CD1c-positive myeloid dendritic cell (primary cell): ENCODE measurements at regions not wholly inside any gene's neighbourhood (a gene's known extent, or its start where the extent isn't known, plus 50 kb on each side); places are given as distances from the start of the nearest gene placed in this dataset.
"Not testable (repeated sequence)": the region's sequence is repeated elsewhere in the genome, so short reads cannot be mapped to it uniquely, and the experiment has no call there.

Source experiments
- DNase-seq: peaks from one replicate; pipeline ENCODE4 v3.0.0-alpha.2; 2016; ENCODE audit errors: extremely low spot score

DNA sequence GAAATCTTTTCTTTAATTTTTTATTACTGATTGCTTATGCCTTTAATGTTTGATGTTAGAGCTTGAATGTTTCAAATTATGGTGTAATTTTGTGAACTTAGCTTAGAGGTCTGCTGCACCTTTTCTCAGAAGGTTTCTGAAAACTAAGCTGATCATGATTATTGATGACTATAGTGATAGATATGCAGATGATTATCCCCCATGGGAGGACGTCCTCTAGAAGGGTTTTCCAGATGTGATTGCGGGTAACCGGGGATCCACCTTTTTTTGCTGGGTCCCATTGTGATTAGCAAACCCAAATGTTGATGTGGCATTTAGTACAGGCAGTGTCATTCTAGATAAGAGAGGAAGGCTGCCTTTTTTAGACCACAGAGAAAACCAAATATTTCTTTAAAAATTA, 272.9 kb downstream of the FBXO8 start:
- no peak for DNase-seq

DNA sequence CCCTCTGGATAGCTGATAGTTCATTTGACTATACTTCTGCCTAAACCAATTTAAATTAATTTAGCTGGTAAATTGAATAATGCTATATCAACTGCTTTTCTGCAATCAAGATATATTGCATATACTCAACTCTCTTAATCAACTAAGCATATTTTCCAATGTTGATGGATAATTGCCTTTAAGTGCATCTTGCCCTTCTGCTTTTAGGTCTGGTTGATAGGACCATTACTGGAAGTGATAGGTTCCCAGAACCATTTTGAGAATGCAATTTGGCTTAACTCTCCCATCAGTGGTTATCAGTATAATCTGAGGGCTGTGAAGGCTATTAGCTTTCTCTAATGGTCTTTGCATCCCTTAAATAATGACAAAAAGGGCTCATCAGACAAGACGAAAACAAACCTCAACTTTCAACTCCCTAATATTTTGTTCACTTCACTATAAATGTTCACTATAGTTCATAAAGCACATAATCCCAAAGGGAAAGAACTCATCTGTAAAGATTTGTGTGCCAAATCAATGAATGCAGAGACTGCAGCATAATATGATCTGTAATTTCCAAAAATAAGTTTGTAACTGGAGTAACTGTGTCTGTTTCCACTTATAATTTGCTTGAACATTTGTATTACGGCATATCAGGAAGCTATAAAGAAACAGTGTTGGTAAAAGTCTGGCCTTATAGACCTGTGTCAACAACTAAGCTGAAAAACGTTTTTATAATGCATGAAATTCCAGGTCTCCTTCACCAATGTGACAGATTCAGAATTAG, 273.6 kb downstream of the FBXO8 start:
- no peak for DNase-seq

DNA sequence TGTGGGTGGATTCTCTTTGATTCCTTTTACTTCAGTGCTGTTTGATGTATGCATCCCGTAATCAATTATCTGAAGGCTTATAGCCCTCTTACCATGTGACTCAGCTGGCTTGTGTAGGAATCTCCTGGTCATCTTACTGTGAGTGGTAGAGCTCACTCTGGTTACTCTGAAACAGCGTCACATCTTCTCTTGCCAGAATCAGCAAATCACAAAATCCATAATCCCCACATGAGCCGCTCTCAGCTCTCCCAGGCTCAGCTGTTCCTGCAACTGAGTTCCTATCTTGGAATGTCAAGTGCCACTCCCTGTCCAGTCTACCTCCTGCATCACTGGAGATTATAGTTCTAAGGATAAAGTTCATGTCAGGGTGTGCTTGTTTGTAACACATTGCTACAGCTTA, 278.0 kb downstream of the FBXO8 start:
- no peak for DNase-seq

- peak; percentile 42 for DNase-seq
Measured at GRCh38 chr4:173998471-173999144, 284.9 kb downstream of the FBXO8 start.

DNA sequence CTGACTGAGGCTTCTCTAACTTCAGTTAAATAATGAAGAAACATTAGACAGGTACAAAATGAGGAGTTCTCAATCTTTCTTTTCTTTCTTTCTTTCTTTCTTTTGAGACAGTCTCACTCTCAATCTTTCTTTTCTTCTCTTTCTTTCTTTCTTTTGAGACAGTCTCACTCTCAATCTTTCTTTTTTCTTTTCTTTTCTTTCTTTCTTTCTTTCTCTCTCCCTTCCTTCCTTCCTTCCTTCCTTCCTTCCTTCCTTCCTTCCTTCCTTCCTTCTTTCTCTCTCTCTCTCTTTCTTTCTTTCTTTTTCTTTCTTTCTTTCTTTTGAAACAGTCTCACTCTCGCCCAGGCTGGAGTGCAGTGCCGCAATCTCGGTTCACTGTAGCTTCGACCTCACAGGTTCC, 287.7 kb downstream of the FBXO8 start:
- not testable (repeated sequence) for DNase-seq

GRCh38 chr4:173991814-173992213, 291.7 kb downstream of the FBXO8 start:
- DNase-seq, result no peak

GRCh38 chr4:173991316-173991715, 292.2 kb downstream of the FBXO8 start:
- DNase-seq, result no peak

GRCh38 chr4:173990869-173991210, 292.6 kb downstream of the FBXO8 start:
- no peak for DNase-seq

DNA sequence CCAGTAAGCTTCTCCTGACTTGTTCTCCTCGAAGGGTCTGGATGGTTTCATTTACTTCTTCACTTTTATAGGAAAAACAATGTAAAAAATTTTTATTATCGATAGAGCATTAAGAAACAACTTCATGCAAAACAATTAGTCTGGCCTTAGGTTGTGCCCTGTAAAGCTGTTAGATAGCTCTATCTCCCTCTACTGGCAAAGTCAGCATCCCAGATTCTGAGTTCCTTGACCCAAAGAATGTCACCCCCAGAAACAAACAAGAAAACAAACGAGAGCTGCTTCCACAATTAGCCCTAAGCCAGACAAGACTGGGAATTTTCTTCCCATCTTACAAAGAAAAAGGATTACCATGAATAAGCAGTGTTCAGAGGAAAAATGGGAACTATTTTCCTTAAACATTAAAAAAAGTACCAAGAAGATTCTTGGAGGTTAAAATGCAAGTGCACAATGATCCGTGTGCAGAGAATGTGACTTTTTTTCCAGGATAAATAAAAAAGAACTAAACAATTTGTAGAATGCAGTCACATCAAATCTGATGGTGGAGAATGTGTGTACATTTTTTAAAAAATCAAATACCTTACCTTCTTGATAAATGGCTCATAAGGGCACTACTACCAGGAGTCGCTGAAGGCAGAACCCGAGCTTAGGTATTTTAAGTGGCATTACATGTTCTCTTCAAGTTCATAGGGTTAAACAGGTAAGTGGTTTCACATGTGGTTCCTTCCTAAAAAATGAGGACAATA, 293.2 kb downstream of the FBXO8 start:
- DNase-seq, result no peak

DNA sequence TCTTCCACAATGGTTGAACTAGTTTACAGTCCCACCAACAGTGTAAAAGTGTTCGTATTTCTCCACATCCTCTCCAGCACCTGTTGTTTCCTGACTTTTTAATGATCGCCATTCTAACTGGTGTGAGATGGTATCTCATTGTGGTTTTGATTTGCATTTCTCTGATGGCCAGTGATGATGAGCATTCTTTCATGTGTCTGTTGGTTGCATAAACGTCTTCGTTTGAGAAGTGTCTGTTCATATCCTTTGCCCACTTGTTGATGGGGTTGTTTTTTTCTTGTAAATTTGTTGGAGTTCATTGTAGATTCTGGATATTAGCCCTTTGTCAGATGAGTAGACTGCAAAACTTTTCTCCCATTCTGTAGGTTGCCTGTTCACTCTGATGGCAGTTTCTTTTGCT, 319.9 kb downstream of the FBXO8 start:
- not testable (repeated sequence) for DNase-seq

- DNase-seq, result no peak
Measured at GRCh38 chr4:173960398-173960797, 323.1 kb downstream of the FBXO8 start.

GRCh38 chr4:173958445-173958844, 325.0 kb downstream of the FBXO8 start:
- no peak for DNase-seq

DNA sequence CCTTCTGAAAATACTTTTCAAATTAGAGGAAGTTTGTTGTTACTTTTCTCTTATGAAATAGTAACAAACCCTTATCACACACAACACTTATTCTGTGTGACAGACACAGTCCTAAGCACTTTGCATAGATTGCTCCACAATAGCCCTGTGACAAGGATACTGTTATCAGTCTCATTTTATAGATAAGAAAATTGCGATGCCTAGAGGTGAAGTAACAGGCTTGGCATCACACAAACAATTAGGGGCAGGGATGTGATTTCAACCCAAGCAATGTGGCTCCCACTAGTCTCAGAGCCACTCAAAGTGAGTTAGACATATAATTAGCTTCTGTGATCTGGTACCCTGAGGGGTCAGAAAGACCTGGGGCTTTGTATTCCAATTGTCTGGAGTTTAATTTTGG, 339.9 kb downstream of the FBXO8 start:
- DNase-seq, result no peak

DNA sequence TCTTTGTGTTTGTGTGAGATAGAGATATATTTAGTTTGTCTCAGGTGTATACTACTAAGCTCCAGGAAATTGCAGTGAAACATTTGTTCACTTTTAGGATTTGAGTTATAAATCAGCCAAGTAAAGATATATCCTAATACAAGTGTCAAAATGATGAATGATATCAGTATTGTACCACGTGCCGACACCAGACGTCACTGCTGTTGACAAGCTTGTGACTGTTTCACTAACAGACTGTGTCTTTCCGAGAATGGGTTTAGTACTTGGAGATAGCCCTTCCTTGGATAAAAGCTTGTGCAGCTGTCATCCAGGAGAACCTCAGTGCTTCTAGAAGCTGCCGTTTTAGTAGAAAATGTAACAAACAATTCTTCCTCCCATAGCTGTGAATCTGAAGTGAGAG, 343.3 kb downstream of the FBXO8 start:
- no peak for DNase-seq

GRCh38 chr4:173937631-173938270, 345.7 kb downstream of the FBXO8 start:
- DNase-seq, result no peak

- no peak for DNase-seq
Measured at GRCh38 chr4:173936861-173937260, 346.6 kb downstream of the FBXO8 start.

DNA sequence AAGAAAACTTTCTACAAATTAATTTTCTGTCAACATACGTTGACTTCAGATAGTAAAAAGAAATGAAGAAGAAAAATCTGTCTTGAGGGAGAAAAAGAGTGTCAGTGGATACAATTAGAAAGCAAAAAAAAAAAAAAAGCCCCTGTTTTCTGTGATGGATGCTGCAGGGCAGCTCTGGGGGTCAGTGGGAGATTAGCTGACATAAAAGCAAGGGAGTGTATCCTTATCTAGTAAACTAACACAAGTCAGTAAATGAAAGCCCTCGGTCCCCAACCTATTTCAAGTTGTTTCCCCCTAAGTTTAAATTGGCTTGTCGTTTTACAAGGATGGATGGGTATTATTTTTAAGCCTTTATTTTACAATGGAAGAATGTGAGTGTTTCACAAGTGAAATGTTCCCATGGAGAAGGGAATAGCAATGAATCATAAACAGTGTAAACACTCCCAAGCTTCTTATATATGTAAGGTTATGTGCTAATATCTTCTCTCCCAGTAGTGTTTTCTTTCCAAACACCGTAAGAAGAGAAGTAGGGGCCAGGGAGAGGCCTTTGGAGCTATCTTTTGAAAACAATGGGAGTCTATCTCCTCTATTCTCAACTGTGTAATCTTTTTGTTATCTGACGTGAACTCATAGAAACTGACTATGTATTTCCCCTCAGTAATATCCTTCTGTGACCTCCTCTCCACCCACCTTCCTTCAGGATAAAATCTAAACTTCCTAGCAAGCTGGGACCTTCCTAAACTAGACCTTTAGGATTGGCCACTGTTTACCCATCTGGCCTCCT, 347.7 kb downstream of the FBXO8 start:
- DNase-seq, result no peak

DNA sequence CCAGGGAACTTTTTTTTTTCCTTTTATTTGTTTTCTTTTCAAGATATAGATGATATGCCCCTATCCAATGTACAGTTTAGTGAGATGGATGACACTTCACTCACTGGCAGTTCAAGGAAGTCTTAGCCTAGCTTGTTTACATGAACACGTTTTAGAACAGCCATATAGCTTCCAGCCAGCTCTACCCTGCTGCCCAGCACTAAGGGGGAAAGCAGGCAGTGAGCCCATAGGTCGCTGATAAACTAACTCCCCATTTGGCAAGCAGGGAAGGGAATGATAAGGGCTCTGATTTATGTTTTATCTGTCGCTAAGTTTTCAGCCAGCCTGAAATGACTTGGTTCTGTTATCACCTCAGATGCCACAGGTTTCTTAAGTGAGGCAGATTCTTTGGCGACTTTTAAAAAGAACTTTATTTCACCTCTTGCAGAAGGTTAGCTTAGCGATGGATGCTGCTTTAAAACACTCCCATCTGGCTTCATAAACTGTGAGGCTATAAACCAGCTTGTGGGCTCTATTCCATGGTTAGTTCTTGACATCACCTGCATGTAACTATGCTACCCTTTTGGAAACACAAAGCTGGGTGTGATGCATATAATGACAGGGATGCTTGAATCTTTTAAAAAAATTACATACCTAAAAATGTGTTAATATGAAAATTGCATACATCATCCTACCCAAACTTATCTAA, 348.4 kb downstream of the FBXO8 start:
- no peak for DNase-seq

DNA sequence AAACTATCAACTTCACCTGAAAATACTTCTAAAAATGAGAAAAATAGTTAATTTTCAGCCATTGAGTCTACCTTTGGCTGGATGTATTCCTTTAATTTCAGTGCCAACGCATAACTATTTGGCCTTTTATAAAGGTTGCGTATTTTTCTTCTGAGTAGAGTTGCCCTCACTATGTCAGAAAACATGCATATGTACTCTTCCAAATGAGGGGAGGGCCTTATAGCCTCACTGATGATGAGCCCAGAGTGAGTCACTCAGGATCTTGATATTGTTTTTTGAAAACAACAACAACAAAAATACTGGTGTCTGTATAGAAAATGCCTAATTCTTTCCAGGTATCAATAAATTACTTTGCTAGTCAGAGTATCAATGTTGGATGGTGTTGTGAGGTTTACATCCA, 349.3 kb downstream of the FBXO8 start:
- DNase-seq, result no peak

DNA sequence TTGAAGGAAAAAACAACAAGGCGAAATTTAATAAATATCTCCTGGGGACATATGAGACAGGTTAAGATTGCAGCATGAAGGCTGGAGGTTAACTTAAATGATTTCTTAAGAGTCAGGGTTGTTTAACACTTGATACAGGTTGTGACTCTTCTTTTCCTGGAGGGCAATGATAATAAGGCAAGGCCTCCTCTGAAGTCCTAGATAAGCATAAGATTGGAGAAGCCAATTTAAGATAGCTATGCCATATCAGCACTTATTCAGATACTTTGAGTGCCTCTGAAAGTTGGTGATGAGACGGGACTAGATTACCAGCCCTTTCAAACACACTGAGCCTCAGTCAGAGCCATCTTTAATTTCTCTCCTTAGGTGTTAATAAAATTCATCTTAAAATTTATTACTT, 350.8 kb downstream of the FBXO8 start:
- no peak for DNase-seq

GRCh38 chr4:173930329-173930967, 353.0 kb downstream of the FBXO8 start:
- DNase-seq, result no peak
